SIG-M5 treated with dmso at 0.1 percent for 504 hours (cell line): ENCODE measurements at regions not wholly inside any gene's neighbourhood (a gene's known extent, or its start where the extent isn't known, plus 50 kb on each side); places are given as distances from the start of the nearest gene placed in this dataset.
"Not testable (repeated sequence)": the region's sequence is repeated elsewhere in the genome, so short reads cannot be mapped to it uniquely, and the experiment has no call there.

Source experiments
- DNase-seq: peaks from one replicate; lab custom pipeline; 2025; ENCODE audit not compliant: unreplicated experiment; lab: John Stamatoyannopoulos, UW

- no peak for DNase-seq
Observed at GRCh38 chr11:98185245-98185644, 835.5 kb upstream of the CNTN5 start.

GRCh38 chr11:98194611-98195010, 826.1 kb upstream of the CNTN5 start:
- no peak for DNase-seq

- DNase-seq, result no peak
Observed at GRCh38 chr11:98195300-98195699, 825.4 kb upstream of the CNTN5 start.

- no peak for DNase-seq
Observed at GRCh38 chr11:98207086-98207485, 813.7 kb upstream of the CNTN5 start.

GRCh38 chr11:98227278-98227677, 793.5 kb upstream of the CNTN5 start:
- DNase-seq, result no peak

- DNase-seq, result no peak
Observed at GRCh38 chr11:98230678-98231077, 790.1 kb upstream of the CNTN5 start.

GRCh38 chr11:98234698-98235097, 786.1 kb upstream of the CNTN5 start:
- no peak for DNase-seq

GRCh38 chr11:98243897-98244296, 776.9 kb upstream of the CNTN5 start:
- DNase-seq, result no peak

GRCh38 chr11:98260983-98261382, 759.8 kb upstream of the CNTN5 start:
- DNase-seq, result no peak

- DNase-seq, result no peak
Observed at GRCh38 chr11:98277251-98277912, 743.4 kb upstream of the CNTN5 start.

GRCh38 chr11:98289617-98290263, 731.0 kb upstream of the CNTN5 start:
- no peak for DNase-seq

- no peak for DNase-seq
Observed at GRCh38 chr11:98296091-98296880, 724.5 kb upstream of the CNTN5 start.

- DNase-seq, result no peak
Observed at GRCh38 chr11:98300719-98301118, 720.0 kb upstream of the CNTN5 start.

- no peak for DNase-seq
Observed at GRCh38 chr11:98307827-98308491, 712.8 kb upstream of the CNTN5 start.

GRCh38 chr11:98330306-98330705, 690.4 kb upstream of the CNTN5 start:
- DNase-seq, result not testable (repeated sequence)

- DNase-seq, result no peak
Observed at GRCh38 chr11:98358551-98358950, 662.2 kb upstream of the CNTN5 start.

- DNase-seq, result no peak
Observed at GRCh38 chr11:98365190-98365589, 655.6 kb upstream of the CNTN5 start.

- DNase-seq, result no peak
Observed at GRCh38 chr11:98365941-98366340, 654.8 kb upstream of the CNTN5 start.

- DNase-seq, result no peak
Observed at GRCh38 chr11:98390391-98390790, 630.4 kb upstream of the CNTN5 start.

- not testable (repeated sequence) for DNase-seq
Observed at GRCh38 chr11:98394500-98394899, 626.2 kb upstream of the CNTN5 start.

GRCh38 chr11:98398508-98398907, 622.2 kb upstream of the CNTN5 start:
- no peak for DNase-seq

GRCh38 chr11:98409069-98409468, 611.7 kb upstream of the CNTN5 start:
- DNase-seq, result no peak
